GM06990 (cell line): ENCODE measurements at regions not wholly inside any gene's neighbourhood (a gene's known extent, or its start where the extent isn't known, plus 50 kb on each side); places are given as distances from the start of the nearest gene placed in this dataset.
"Not testable (repeated sequence)": the region's sequence is repeated elsewhere in the genome, so short reads cannot be mapped to it uniquely, and the experiment has no call there.

Experiments used
- DNase-seq: peaks from one replicate; pipeline ENCODE4 v3.0.0-alpha.2; 2011; ENCODE audit not compliant: insufficient read length; ENCODE audit errors: extremely low read depth
- H3K27me3 ChIP-seq: replicated peaks from 2 replicates; pipeline ENCODE4 v1.6.0; 2011; ENCODE audit warnings: low read length; ENCODE audit not compliant: control insufficient read depth, insufficient read depth
- H3K36me3 ChIP-seq: 2 replicates; pipeline ENCODE4 v1.5.1; 2011; ENCODE audit warnings: low read length; ENCODE audit not compliant: control insufficient read depth, insufficient read depth
- H3K4me3 ChIP-seq: replicated peaks from 2 replicates; pipeline ENCODE4 v1.5.1; 2011; ENCODE audit warnings: low read depth, mild to moderate bottlenecking, control low read depth, low read length
- CTCF ChIP-seq: IDR thresholded peaks from 2 replicates; pipeline ENCODE4 v1.5.1; 2011; ENCODE audit warnings: low read length, control low read depth, mild to moderate bottlenecking, inconsistent platforms; ENCODE audit not compliant: insufficient read depth, poor library complexity, severe bottlenecking

GRCh38 chr14:35174342-35174741 lies 52.0 kb downstream of the PRORP start:
- no peak for DNase-seq
- Histone ChIP-seq H3K4me3 (no peak overlapping the region), H3K36me3 (no peaks in the 10 kb centered on the region), H3K27me3 (no peaks in the 10 kb centered on the region)
- no peak for TF ChIP-seq CTCF

GRCh38 chr14:35180179-35180578 lies 57.8 kb downstream of the PRORP start:
- no peak for TF ChIP-seq CTCF

GRCh38 chr14:35184891-35185290 lies 62.5 kb downstream of the PRORP start:
- H3K36me3 ChIP-seq, DNase-seq, H3K27me3 ChIP-seq, H3K4me3 ChIP-seq: not testable (repeated sequence)

More at GRCh38 chr14:35180179-35180578, 57.8 kb downstream of the PRORP start:
- Histone ChIP-seq H3K4me3 (no peak overlapping the region), H3K36me3 (no peaks in the 10 kb centered on the region), H3K27me3 (no peaks in the 10 kb centered on the region)
- no peak for DNase-seq

GRCh38 chr14:35189422-35189821 lies 67.1 kb downstream of the PRORP start:
- no peak for DNase-seq
- Histone ChIP-seq H3K36me3 (no peaks in the 10 kb centered on the region; the same call in 1 of the 2 replicates), H3K27me3 (no peaks in the 10 kb centered on the region), H3K4me3 (no peak overlapping the region)
- no peak for TF ChIP-seq CTCF

GRCh38 chr14:35193161-35193560 lies 70.8 kb downstream of the PRORP start:
- Histone ChIP-seq H3K27me3 (no peaks in the 10 kb centered on the region), H3K36me3 (no peaks in the 10 kb centered on the region; the same call in 1 of the 2 replicates), H3K4me3 (no peak overlapping the region)
- TF ChIP-seq CTCF = no peak
- DNase-seq = no peak

GRCh38 chr14:35194183-35194582 lies 71.8 kb downstream of the PRORP start:
- not testable (repeated sequence) for DNase-seq, H3K27me3 ChIP-seq, H3K4me3 ChIP-seq, H3K36me3 ChIP-seq

GRCh38 chr14:35196571-35196970 lies 74.2 kb downstream of the PRORP start:
- Histone ChIP-seq H3K36me3 (no peaks in the 10 kb centered on the region), H3K27me3 (no peaks in the 10 kb centered on the region), H3K4me3 (no peak overlapping the region)
- TF ChIP-seq CTCF = no peak
- no peak for DNase-seq
